NB4 (cell line): ENCODE measurements at regions not wholly inside any gene's neighbourhood (a gene's known extent, or its start where the extent isn't known, plus 50 kb on each side); places are given as distances from the start of the nearest gene placed in this dataset.
"Not testable (repeated sequence)": the region's sequence is repeated elsewhere in the genome, so short reads cannot be mapped to it uniquely, and the experiment has no call there.

Source experiments
- DNase-seq: peaks from one replicate; pipeline ENCODE4 v3.0.0; 2010; ENCODE audit warnings: low read depth
- H3K4me3 ChIP-seq: one replicate; pipeline ENCODE4 v1.5.1; 2011; ENCODE audit warnings: mild to moderate bottlenecking, low read depth, low read length, moderate library complexity
- CTCF ChIP-seq: IDR thresholded peaks from one replicate; pipeline ENCODE4 v1.5.1; 2012; ENCODE audit warnings: low read depth, low read length
- MAX ChIP-seq: IDR thresholded peaks from 2 replicates; pipeline ENCODE4 v1.6.1; 2011; ENCODE audit warnings: low read depth, low read length
- MYC ChIP-seq: IDR thresholded peaks from 2 replicates; pipeline ENCODE4 v1.6.1; 2011; ENCODE audit warnings: low read depth, low read length
- POLR2A ChIP-seq: IDR thresholded peaks from 2 replicates; pipeline ENCODE4 v1.6.1; 2011; ENCODE audit warnings: mild to moderate bottlenecking; ENCODE audit not compliant: insufficient read length; ENCODE audit errors: extremely low read depth

GRCh38 chr3:185306286-185306685 is 52.4 kb upstream of the EHHADH start:
- not testable (repeated sequence) for DNase-seq

GRCh38 chr3:185306847-185307246 is 53.0 kb upstream of the EHHADH start:
- no peak for DNase-seq
- TF ChIP-seq MAX (no peak), MYC (no peak), POLR2A (no peak), CTCF (no peak)
- H3K4me3 ChIP-seq = no peak overlapping the region

More at GRCh38 chr3:185306286-185306685, 52.4 kb upstream of the EHHADH start:
- not testable (repeated sequence) for H3K4me3 ChIP-seq

- no peak overlapping the region for H3K4me3 ChIP-seq
- DNase-seq = peak; percentile 73
- TF ChIP-seq MAX (no peak), CTCF (peak; percentile 86), MYC (no peak), POLR2A (no peak)
Observed at GRCh38 chr3:185308126-185308754, 54.4 kb upstream of the EHHADH start.

GRCh38 chr3:185309302-185309701 is 53.6 kb upstream of the MAP3K13 start:
- TF ChIP-seq MAX = no peak
- no peak for TF ChIP-seq MYC
- no peak for TF ChIP-seq CTCF
- no peak for TF ChIP-seq POLR2A
- no peak overlapping the region for H3K4me3 ChIP-seq
- DNase-seq = no peak

- TF ChIP-seq MYC (no peak), MAX (no peak), CTCF (no peak), POLR2A (no peak)
- no peak overlapping the region for H3K4me3 ChIP-seq
- DNase-seq = no peak
Observed at GRCh38 chr3:185309795-185310194, 53.1 kb upstream of the MAP3K13 start.

- H3K4me3 ChIP-seq = no peak overlapping the region
- TF ChIP-seq POLR2A (no peak), MAX (no peak), CTCF (no peak), MYC (no peak)
- DNase-seq = no peak
Observed at GRCh38 chr3:185311991-185312390, 50.9 kb upstream of the MAP3K13 start.
